GM12878 (cell line): ENCODE measurements at regions not wholly inside any gene's neighbourhood (a gene's known extent, or its start where the extent isn't known, plus 50 kb on each side); places are given as distances from the start of the nearest gene placed in this dataset.

Experiments
- ATAC-seq: fragments of 200-7000 bp; cut with Tn5 transposase; 3 replicates; pipeline ENCODE4 v1.9.1; 2020; ENCODE audit warnings: mild to moderate bottlenecking, moderate library complexity
- BruUV-seq: library from RNA; stranded (reverse); fragments of 400-500 nt; replicated peaks from 2 replicates; lab custom pipeline; 2021; lab: Mats Ljungman, UMichigan
- CTCF ChIA-PET: fragments of 300-600 bp; sonication (Branson Sonifier 250); formaldehyde crosslinking; extraction: SDS; loops from one replicate; lab custom pipeline; 2021; ENCODE audit warnings: inconsistent platforms; lab: Yijun Ruan, JAX
- POLR2A ChIA-PET: fragments of 350-600 bp; formaldehyde crosslinking; extraction: SDS; loops from one replicate; lab custom pipeline; 2021; ENCODE audit warnings: inconsistent platforms; lab: Charles Lee
- RAD21 ChIA-PET: fragments of 300-600 bp; sonication (Branson Sonifier 250); formaldehyde crosslinking; loops from one replicate; lab custom pipeline; 2023; ENCODE audit warnings: antibody characterized with exemption; ENCODE audit not compliant: unreplicated experiment; lab: Charles Lee
- SMC1A ChIA-PET: fragments of 300-600 bp; sonication (Branson Sonifier 250); formaldehyde crosslinking; loops from one replicate; lab custom pipeline; 2023; ENCODE audit not compliant: unreplicated experiment, uncharacterized antibody; lab: Charles Lee
- DNase-seq: peaks from one replicate; pipeline ENCODE4 v3.0.0-alpha.2; 2011; ENCODE audit warnings: low read depth, low spot score
- FAIRE-seq: peaks from 3 replicates; lab custom pipeline; 2011; peaks lifted over from hg19 to GRCh38; lab: Jason Lieb, UNC
- H2AFZ ChIP-seq: 2 replicates; pipeline ENCODE4 v1.6.0; 2011; ENCODE audit warnings: low read depth, low read length, control low read depth; ENCODE audit not compliant: control insufficient read depth
- H3K27ac ChIP-seq: 2 replicates; pipeline ENCODE4 v1.5.1; 2011; ENCODE audit warnings: control low read depth; ENCODE audit not compliant: control insufficient read depth, insufficient read depth
- H3K27me3 ChIP-seq, 2 experiments: replicated peaks in 1 of 2; 2 replicates each; pipeline versions ENCODE4 v1.6.0 to v1.6.1; 2011; ENCODE audit warnings: low read length in 1 of 2; ENCODE audit not compliant: control insufficient read depth in 2 of 2, insufficient read depth in 2 of 2
- H3K36me3 ChIP-seq, 2 experiments: 2 replicates each; pipeline ENCODE4 v1.5.1; 2011; ENCODE audit warnings: low read length in 1 of 2; ENCODE audit not compliant: control insufficient read depth in 2 of 2, insufficient read depth in 2 of 2
- H3K4me1 ChIP-seq: 2 replicates; pipeline ENCODE4 v1.6.1; 2011; ENCODE audit warnings: mild to moderate bottlenecking, low read length, moderate library complexity, mixed read lengths; ENCODE audit not compliant: control insufficient read depth, insufficient read depth
- H3K4me2 ChIP-seq: 2 replicates; pipeline ENCODE4 v1.6.0; 2011; ENCODE audit warnings: control low read depth; ENCODE audit not compliant: control insufficient read depth, insufficient read depth
- H3K4me3 ChIP-seq: fragments of 200-600 bp; sonication (generic); 2 replicates; pipeline ENCODE4 v1.5.1; 2016
- H3K79me2 ChIP-seq: 2 replicates; pipeline ENCODE4 v1.6.0; 2011; ENCODE audit warnings: low read length; ENCODE audit not compliant: control insufficient read depth, insufficient read depth
- H3K9ac ChIP-seq: 2 replicates; pipeline ENCODE4 v1.8.0; 2011; ENCODE audit warnings: low read length, control low read depth, mixed read lengths; ENCODE audit not compliant: control insufficient read depth, insufficient read depth
- H3K9me3 ChIP-seq: replicated peaks from 3 replicates; pipeline ENCODE4 v1.5.1; 2011; ENCODE audit warnings: mild to moderate bottlenecking, low read length; ENCODE audit not compliant: control insufficient read depth, insufficient read depth
- H4K20me1 ChIP-seq: 2 replicates; pipeline ENCODE4 v1.6.0; 2011; ENCODE audit not compliant: control insufficient read depth, insufficient read depth
- ASH2L ChIP-seq: fragments of 300-600, 200-600 bp; sonication (generic); IDR thresholded peaks from 2 replicates; pipeline ENCODE4 v1.6.1; 2017; ENCODE audit warnings: low read depth, mild to moderate bottlenecking, borderline replicate concordance
- CREB1 ChIP-seq: IDR thresholded peaks from 2 replicates; pipeline ENCODE4 v1.6.1; 2012; ENCODE audit warnings: low read depth, mild to moderate bottlenecking, inconsistent platforms
- FOS ChIP-seq: IDR thresholded peaks from 3 replicates; pipeline ENCODE4 v1.6.1; 2011; ENCODE audit warnings: borderline replicate concordance; ENCODE audit not compliant: insufficient read length; ENCODE audit errors: extremely low read depth
- GABPA ChIP-seq: IDR thresholded peaks from 2 replicates; pipeline ENCODE4 v1.6.1; 2014; ENCODE audit warnings: antibody characterized with exemption, low read depth, mild to moderate bottlenecking, inconsistent platforms
- GATAD2B ChIP-seq: fragments of 450-650 bp; conservative IDR thresholded peaks from 2 replicates; pipeline ENCODE4 v1.6.1; 2017; ENCODE audit warnings: low read depth, mild to moderate bottlenecking, moderate library complexity
- HCFC1 ChIP-seq: fragments of 150-350 bp; IDR thresholded peaks from 2 replicates; pipeline ENCODE4 v1.6.1; 2014; ENCODE audit warnings: low read length
- HDGF ChIP-seq: fragments of 450-650 bp; IDR thresholded peaks from 2 replicates; pipeline ENCODE4 v1.6.1; 2016; ENCODE audit warnings: antibody characterized with exemption
- NR2C1 ChIP-seq: fragments of 450-650 bp; IDR thresholded peaks from 2 replicates; pipeline ENCODE4 v1.6.1; 2017; ENCODE audit warnings: antibody characterized with exemption, mild to moderate bottlenecking, moderate library complexity
- PAX5 ChIP-seq: IDR thresholded peaks from 2 replicates; pipeline ENCODE4 v1.6.1; 2011; ENCODE audit warnings: low read depth, low read length, borderline replicate concordance
- RAD21 ChIP-seq: IDR thresholded peaks from 2 replicates; pipeline ENCODE4 v1.6.1; 2011; ENCODE audit warnings: mild to moderate bottlenecking, low read depth, low read length, moderate library complexity; ENCODE audit not compliant: insufficient read depth
- RB1 ChIP-seq: fragments of 450-650 bp; formaldehyde crosslinking; IDR thresholded peaks from 2 replicates; pipeline ENCODE4 v1.6.1; 2017; ENCODE audit warnings: mild to moderate bottlenecking, borderline replicate concordance
- RBBP5 ChIP-seq: fragments of 200-600 bp; sonication (generic); conservative IDR thresholded peaks from 2 replicates; pipeline ENCODE4 v1.6.1; 2016
- RFX5 ChIP-seq: IDR thresholded peaks from 2 replicates; pipeline ENCODE4 v1.6.1; 2011; ENCODE audit warnings: low read depth, low read length, improper control_type of control experiment
- SREBF2 ChIP-seq: IDR thresholded peaks from 2 replicates; pipeline ENCODE4 v1.6.1; 2012; ENCODE audit warnings: mild to moderate bottlenecking, low read length
- TAF1 ChIP-seq: IDR thresholded peaks from 2 replicates; pipeline ENCODE4 v1.6.1; 2011; ENCODE audit warnings: mild to moderate bottlenecking, low read depth, low read length, borderline replicate concordance
- TBL1XR1 ChIP-seq: IDR thresholded peaks from 2 replicates; pipeline ENCODE4 v1.6.1; 2012; ENCODE audit warnings: low read depth, low read length, improper control_type of control experiment
- WRNIP1 ChIP-seq: IDR thresholded peaks from 2 replicates; pipeline ENCODE4 v1.6.1; 2011; ENCODE audit warnings: low read depth, low read length, improper control_type of control experiment, borderline replicate concordance
- WGBS: methylation state at CpG from one replicate; pipeline ENCODE4 v1.1.6; 2016; ENCODE audit warnings: low lambda C conversion rate; ENCODE audit not compliant: insufficient replicate concordance, insufficient coverage; ENCODE audit errors: missing lambda C conversion rate; 5-methylcytosine and 5-hydroxymethylcytosine counted together
- in situ Hi-C: fragments of 300-500 bp; cut with MboI; formaldehyde crosslinking; loops from 9 replicates; pipeline ENCODE4 v1.14.3; 2018; ENCODE audit warnings: mixed read lengths
- intact Hi-C: fragments of 100-400 bp; cut with micrococcal nuclease; formaldehyde crosslinking; loops from one replicate; pipeline ENCODE4 v1.14.2; 2022; ENCODE audit not compliant: unreplicated experiment
- TF ChIP-seq, protein P1 (sequence below): IDR thresholded peaks from 2 replicates; pipeline ENCODE4 v1.6.1; 2011; ENCODE audit warnings: low read depth, mild to moderate bottlenecking, low read length, moderate library complexity, borderline replicate concordance; ENCODE audit errors: extremely low read depth
- TF ChIP-seq, protein P2 (sequence below): fragments of 450-650 bp; IDR thresholded peaks from 2 replicates; pipeline ENCODE4 v1.6.1; 2014; ENCODE audit warnings: mild to moderate bottlenecking

DNA sequence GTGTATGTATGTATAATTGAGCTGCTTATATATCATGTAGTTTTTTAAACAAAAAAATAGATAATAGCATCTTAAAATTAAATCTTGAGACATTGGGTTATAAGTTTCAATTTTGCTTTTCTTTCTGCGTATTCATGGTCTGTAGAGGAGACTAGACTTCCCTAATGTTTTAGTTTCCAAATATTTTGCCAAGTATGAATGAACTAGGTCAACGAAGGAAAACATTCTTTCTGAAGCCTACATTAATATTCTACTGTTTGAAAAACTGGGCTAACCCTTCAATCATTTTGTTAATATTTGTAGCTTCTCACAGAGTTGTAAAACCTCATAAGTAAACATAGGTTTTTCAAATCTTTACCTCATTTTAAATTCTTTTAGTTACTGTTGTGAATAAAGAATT is 592.7 kb downstream of the USP25 start:
- WGBS = 16% methylated on average over 2 of the region's 2 CpGs
- no peaks in the 10 kb centered on the region for H4K20me1 ChIP-seq
- no TSS peak for BruUV-seq
- ATAC-seq = no peak
- no peak overlapping the region for H3K27ac ChIP-seq
- ChIA-PET RAD21 (no interaction called here), SMC1A (no interaction called here), POLR2A (no interaction called here), CTCF (interaction anchor here (0.5 to 2.1 kb wide), 2 partner anchors 8 to 119 kb away, joined by 3 to 5 read pairs; no protein-coding TSS in a partner anchor)
- no peak overlapping the region for H2AFZ ChIP-seq
- no peak for FAIRE-seq
- no peak for DNase-seq
- no peaks in the 10 kb centered on the region for H3K27me3 ChIP-seq
- H3K4me2 ChIP-seq = no peak overlapping the region
- H3K79me2 ChIP-seq = no peaks in the 10 kb centered on the region
- no peak overlapping the region for H3K9ac ChIP-seq
- H3K4me1 ChIP-seq = no peaks in the 10 kb centered on the region
- in situ Hi-C loops = no loop called here
- H3K36me3 ChIP-seq = no peaks in the 10 kb centered on the region
- no peak overlapping the region for H3K4me3 ChIP-seq
- H3K9me3 ChIP-seq = no peaks in the 10 kb centered on the region
- TF ChIP-seq NR2C1 = no peak
- no peak for TF ChIP-seq RFX5
- TF ChIP-seq HDGF = no peak
- TF ChIP-seq GATAD2B = no peak
- no peak for TF ChIP-seq RAD21
- no peak for TF ChIP-seq ASH2L
- TF ChIP-seq HCFC1 = no peak
- TF ChIP-seq PAX5 = no peak
- no peak for TF ChIP-seq CREB1
- no peak for TF ChIP-seq WRNIP1
- TF ChIP-seq TBL1XR1 = no peak
- no peak for TF ChIP-seq FOS
- TF ChIP-seq, protein P1, sequence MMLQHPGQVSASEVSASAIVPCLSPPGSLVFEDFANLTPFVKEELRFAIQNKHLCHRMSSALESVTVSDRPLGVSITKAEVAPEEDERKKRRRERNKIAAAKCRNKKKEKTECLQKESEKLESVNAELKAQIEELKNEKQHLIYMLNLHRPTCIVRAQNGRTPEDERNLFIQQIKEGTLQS = no peak
- no peak for TF ChIP-seq TAF1
- no peak for TF ChIP-seq SREBF2
- no peak for TF ChIP-seq GABPA
- TF ChIP-seq, protein P2, sequence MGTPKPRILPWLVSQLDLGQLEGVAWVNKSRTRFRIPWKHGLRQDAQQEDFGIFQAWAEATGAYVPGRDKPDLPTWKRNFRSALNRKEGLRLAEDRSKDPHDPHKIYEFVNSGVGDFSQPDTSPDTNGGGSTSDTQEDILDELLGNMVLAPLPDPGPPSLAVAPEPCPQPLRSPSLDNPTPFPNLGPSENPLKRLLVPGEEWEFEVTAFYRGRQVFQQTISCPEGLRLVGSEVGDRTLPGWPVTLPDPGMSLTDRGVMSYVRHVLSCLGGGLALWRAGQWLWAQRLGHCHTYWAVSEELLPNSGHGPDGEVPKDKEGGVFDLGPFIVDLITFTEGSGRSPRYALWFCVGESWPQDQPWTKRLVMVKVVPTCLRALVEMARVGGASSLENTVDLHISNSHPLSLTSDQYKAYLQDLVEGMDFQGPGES = no peak
- no peak for TF ChIP-seq RBBP5
- TF ChIP-seq RB1 = no peak
- intact Hi-C loops = no loop called here
